Sciatic nerve (tissue), 2 donors: ENCODE measurements at regions not wholly inside any gene's neighbourhood (a gene's known extent, or its start where the extent isn't known, plus 50 kb on each side); places are given as distances from the start of the nearest gene placed in this dataset.
"Not testable (repeated sequence)": the region's sequence is repeated elsewhere in the genome, so short reads cannot be mapped to it uniquely, and the experiment has no call there.

Experiments used
- ATAC-seq: fragments of 200-7000 bp; cut with Tn5 transposase; one replicate; pipeline ENCODE4 v1.9.1; 2020; ENCODE audit warnings: mild to moderate bottlenecking, moderate library complexity
- DNase-seq: peaks from one replicate; pipeline ENCODE4 v3.0.0-alpha.2; 2020; ENCODE audit warnings: low spot score
- intact Hi-C: fragments of 100-400 bp; cut with DNase I; formaldehyde crosslinking; loops from one replicate; pipeline ENCODE4 v1.14.2; 2022
- donor health status: DM: no; HTN: no; CAD: no.
- donor health status: DM: no; HTN: no; CAD: no.

GRCh38 chr15:49706805-49707204 lies 86.0 kb downstream of the DTWD1 start:
- ATAC-seq, result no peak
- no peak for DNase-seq
- intact Hi-C loops, result no loop called here

GRCh38 chr15:49707598-49707997 lies 86.8 kb downstream of the DTWD1 start:
- intact Hi-C loops, result no loop called here
- ATAC-seq, result no peak
- DNase-seq, result no peak

- DNase-seq (no peak), ATAC-seq (no peak)
- intact Hi-C loops, result no loop called here
Measured at GRCh38 chr15:49709646-49710214, 88.9 kb downstream of the DTWD1 start.

- no peak for ATAC-seq
- intact Hi-C loops, result no loop called here
- no peak for DNase-seq
Measured at GRCh38 chr15:49712162-49712561, 91.3 kb downstream of the DTWD1 start.

- intact Hi-C loops, result no loop called here
- ATAC-seq, result no peak
- no peak for DNase-seq
Measured at GRCh38 chr15:49712846-49713450, 92.1 kb downstream of the DTWD1 start.

GRCh38 chr15:49715211-49715610 lies 94.4 kb downstream of the DTWD1 start:
- ATAC-seq, result no peak
- intact Hi-C loops, result no loop called here
- no peak for DNase-seq

- intact Hi-C loops, result no loop called here
- no peak for ATAC-seq
Measured at GRCh38 chr15:49715701-49716100, 94.9 kb downstream of the DTWD1 start.

GRCh38 chr15:49718234-49718633 lies 97.4 kb downstream of the DTWD1 start:
- DNase-seq (no peak), ATAC-seq (peak; percentile 88)
- intact Hi-C loops, result no loop called here

More at GRCh38 chr15:49715701-49716100, 94.9 kb downstream of the DTWD1 start:
- no peak for DNase-seq

GRCh38 chr15:49718846-49719245 lies 98.0 kb downstream of the DTWD1 start:
- ATAC-seq (peak; percentile 12), DNase-seq (no peak)
- intact Hi-C loops, result no loop called here

GRCh38 chr15:49720261-49720660 lies 99.4 kb downstream of the DTWD1 start:
- ATAC-seq (peak; percentile 56), DNase-seq (no peak)
- intact Hi-C loops, result no loop called here

- intact Hi-C loops, result no loop called here
- DNase-seq (no peak), ATAC-seq (no peak)
Measured at GRCh38 chr15:49721091-49721490, 100.2 kb downstream of the DTWD1 start.

- ATAC-seq (no peak), DNase-seq (no peak)
- intact Hi-C loops, result no loop called here
Measured at GRCh38 chr15:49721621-49722020, 100.8 kb downstream of the DTWD1 start.

GRCh38 chr15:49723981-49724380 lies 103.1 kb downstream of the DTWD1 start:
- DNase-seq, result no peak
- no peak for ATAC-seq
- intact Hi-C loops, result no loop called here

- DNase-seq, result no peak
- intact Hi-C loops, result no loop called here
- no peak for ATAC-seq
Measured at GRCh38 chr15:49731187-49732099, 110.6 kb downstream of the DTWD1 start.

- intact Hi-C loops, ATAC-seq: not testable (repeated sequence)
Measured at GRCh38 chr15:49732109-49732508, 111.3 kb downstream of the DTWD1 start.

GRCh38 chr15:49734089-49734488 lies 113.2 kb downstream of the DTWD1 start:
- DNase-seq, intact Hi-C loops, ATAC-seq: not testable (repeated sequence)

More at GRCh38 chr15:49732109-49732508, 111.3 kb downstream of the DTWD1 start:
- not testable (repeated sequence) for DNase-seq

GRCh38 chr15:49734831-49735508 lies 114.1 kb downstream of the DTWD1 start:
- intact Hi-C loops, result no loop called here
- no peak for ATAC-seq
- DNase-seq, result no peak

- no peak for ATAC-seq
- intact Hi-C loops, result no loop called here
- no peak for DNase-seq
Measured at GRCh38 chr15:49737127-49737526, 116.3 kb downstream of the DTWD1 start.

- no peak for ATAC-seq
- DNase-seq, result no peak
- intact Hi-C loops, result no loop called here
Measured at GRCh38 chr15:49741712-49742111, 120.9 kb downstream of the DTWD1 start.
